ENCODE measurements at regions not wholly inside any gene's neighbourhood (a gene's known extent, or its start where the extent isn't known, plus 50 kb on each side); places are given as distances from the start of the nearest gene placed in this dataset.

DNA sequence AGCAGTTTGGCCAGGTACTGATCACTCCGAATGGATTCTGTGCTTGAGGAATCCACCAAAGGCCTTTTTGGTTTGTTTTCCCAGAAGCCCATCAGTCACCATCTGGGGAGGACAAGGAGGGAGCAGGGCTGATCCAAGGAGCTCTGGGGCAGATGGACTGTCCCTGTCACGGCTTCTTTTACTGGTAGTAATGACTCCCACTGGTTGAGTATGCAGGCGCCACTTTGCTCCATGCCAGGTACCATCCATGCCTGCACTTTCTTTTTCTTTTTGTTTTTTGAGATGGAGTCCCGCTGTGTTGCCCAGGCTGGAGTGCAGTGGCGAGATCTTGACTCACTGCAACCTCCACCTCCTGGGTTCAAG is 101.7 kb downstream of the UBIAD1 start:
- TF ChIP-seq EZH2 (IDR thresholded peaks at IDR 0.05; ENCODE audit: low read length) (no peak), CTCF (optimal IDR thresholded peaks at IDR 0.05 in 1 of 3, IDR thresholded peaks at IDR 0.05 in 1 of 3, conservative IDR thresholded peaks at IDR 0.05 in 1 of 3; ENCODE audit: extremely low read depth in 1 of 3, insufficient read depth in 2 of 3, low read length in 3 of 3) (no peak)
- DNase-seq (ENCODE audit: low read depth, low spot score) (no peak), FAIRE-seq (no peak)
- Histone ChIP-seq H3K4me2 (ENCODE audit: control insufficient read depth, extremely low read depth, insufficient read depth, low read depth, low read length) (no peak overlapping the region), H3K9me1 (ENCODE audit: control insufficient read depth, extremely low read depth, insufficient read depth, low read length) (no peaks in the 10 kb centered on the region), H4K20me1 (ENCODE audit: control insufficient read depth, extremely low read depth, insufficient read depth, low read length) (no peaks in the 10 kb centered on the region), H3K36me3 (ENCODE audit: control insufficient read depth in 2 of 2, extremely low read depth in 1 of 2, insufficient read depth in 2 of 2, low read length in 2 of 2) (no peaks in the 10 kb centered on the region), H3K9me3 (ENCODE audit: control insufficient read depth, low read depth, low read length) (no peaks in the 10 kb centered on the region), H3K9ac (ENCODE audit: control insufficient read depth, extremely low read depth, insufficient read depth, low read length) (no peak overlapping the region), H3K27ac (ENCODE audit: control insufficient read depth, insufficient read depth, low read length) (no peak overlapping the region), H2AFZ (ENCODE audit: control insufficient read depth, low read length) (no peak overlapping the region), H3K4me3 (ENCODE audit: control insufficient read depth in 2 of 3, extremely low read depth in 1 of 3, insufficient read depth in 2 of 3, low read depth in 1 of 3, low read length in 3 of 3) (no peak overlapping the region), H3K79me2 (ENCODE audit: control insufficient read depth, insufficient read depth, low read length) (no peaks in the 10 kb centered on the region), H3K27me3 (ENCODE audit: control insufficient read depth, extremely low read depth, insufficient read depth, low read length) (no peaks in the 10 kb centered on the region), H3K4me1 (ENCODE audit: control insufficient read depth, extremely low read depth, insufficient read depth, low read length) (no peaks in the 10 kb centered on the region)
- dilution Hi-C loops (cut with MboI; ENCODE audit: extremely low pct_ligation_motif_present, low sequenced_read_pairs): no loop called here

DNA sequence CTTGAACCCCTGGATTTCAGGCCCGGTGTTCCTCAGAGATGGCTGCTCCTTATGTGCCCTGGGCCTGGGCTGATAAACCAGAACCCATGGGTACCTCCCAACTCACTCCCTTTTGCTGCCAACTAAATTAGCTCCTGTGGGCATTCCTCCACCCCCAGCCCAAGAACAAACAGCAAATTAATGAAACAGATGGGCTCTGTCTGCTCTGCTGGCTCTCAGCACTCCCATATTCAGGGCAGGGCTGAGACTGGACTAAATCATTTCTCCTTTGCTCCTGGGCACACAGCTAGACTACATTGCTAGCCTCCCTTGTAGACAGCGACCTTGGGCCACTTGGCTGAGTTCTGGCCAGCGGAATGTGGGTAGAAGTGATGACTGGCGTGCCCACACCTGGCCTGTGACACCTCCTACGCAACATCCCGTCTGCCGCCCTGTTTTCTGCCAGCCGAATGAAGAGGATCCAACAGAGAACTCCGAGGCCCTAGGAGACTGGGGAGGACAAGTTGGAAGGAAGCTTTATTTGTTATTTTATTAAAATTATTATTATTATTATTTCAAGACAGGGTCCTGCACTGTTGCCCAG is 101.9 kb upstream of the DISP3 start:
- Histone ChIP-seq H3K4me2 (ENCODE audit: control insufficient read depth, extremely low read depth, insufficient read depth, low read depth, low read length) (no peak overlapping the region), H3K4me1 (ENCODE audit: control insufficient read depth, extremely low read depth, insufficient read depth, low read length) (no peaks in the 10 kb centered on the region), H4K20me1 (ENCODE audit: control insufficient read depth, extremely low read depth, insufficient read depth, low read length) (no peaks in the 10 kb centered on the region), H3K36me3 (ENCODE audit: control insufficient read depth in 2 of 2, extremely low read depth in 1 of 2, insufficient read depth in 2 of 2, low read length in 2 of 2) (no peaks in the 10 kb centered on the region), H3K9me1 (ENCODE audit: control insufficient read depth, extremely low read depth, insufficient read depth, low read length) (no peaks in the 10 kb centered on the region), H3K79me2 (ENCODE audit: control insufficient read depth, insufficient read depth, low read length) (no peaks in the 10 kb centered on the region), H3K27me3 (ENCODE audit: control insufficient read depth, extremely low read depth, insufficient read depth, low read length) (no peaks in the 10 kb centered on the region), H3K27ac (ENCODE audit: control insufficient read depth, insufficient read depth, low read length) (no peak overlapping the region), H3K9me3 (ENCODE audit: control insufficient read depth, low read depth, low read length) (no peaks in the 10 kb centered on the region), H2AFZ (ENCODE audit: control insufficient read depth, low read length) (no peak overlapping the region), H3K4me3 (ENCODE audit: control insufficient read depth in 2 of 3, extremely low read depth in 1 of 3, insufficient read depth in 2 of 3, low read depth in 1 of 3, low read length in 3 of 3) (no peak overlapping the region), H3K9ac (ENCODE audit: control insufficient read depth, extremely low read depth, insufficient read depth, low read length) (no peak overlapping the region)
- dilution Hi-C loops (cut with MboI; ENCODE audit: extremely low pct_ligation_motif_present, low sequenced_read_pairs): no loop called here
- FAIRE-seq (no peak), DNase-seq (ENCODE audit: low read depth, low spot score) (no peak)
- TF ChIP-seq CTCF (optimal IDR thresholded peaks at IDR 0.05 in 1 of 3, IDR thresholded peaks at IDR 0.05 in 1 of 3, conservative IDR thresholded peaks at IDR 0.05 in 1 of 3; ENCODE audit: extremely low read depth in 1 of 3, insufficient read depth in 2 of 3, low read length in 3 of 3): no peak
- TF ChIP-seq EZH2 (IDR thresholded peaks at IDR 0.05; ENCODE audit: low read length): no peak
